ENCODE measurements at regions not wholly inside any gene's neighbourhood (a gene's known extent, or its start where the extent isn't known, plus 50 kb on each side); places are given as distances from the start of the nearest gene placed in this dataset.

- H3K4me3 ChIP-seq (ENCODE audit: low read length), result no peak overlapping the region
- peak; percentile 21 for DNase-seq (ENCODE audit: low read depth)
- TF ChIP-seq CTCF (conservative IDR thresholded peaks at IDR 0.05; ENCODE audit: low read depth, low read length), result no peak
Measured at GRCh38 chr11:91365986-91366585, 858.5 kb upstream of the FAT3 start.

- peak; percentile 30 for DNase-seq (ENCODE audit: low read depth)
- TF ChIP-seq CTCF (conservative IDR thresholded peaks at IDR 0.05; ENCODE audit: low read depth, low read length), result no peak
- no peak overlapping the region for H3K4me3 ChIP-seq (ENCODE audit: low read length)
Measured at GRCh38 chr11:91350931-91351330, 873.7 kb upstream of the FAT3 start.

GRCh38 chr11:91326751-91327150 lies 897.9 kb upstream of the FAT3 start:
- TF ChIP-seq CTCF (conservative IDR thresholded peaks at IDR 0.05; ENCODE audit: low read depth, low read length), result no peak
- DNase-seq (ENCODE audit: low read depth), result no peak
- no peak overlapping the region for H3K4me3 ChIP-seq (ENCODE audit: low read length)

GRCh38 chr11:91326280-91326679 lies 898.3 kb upstream of the FAT3 start:
- no peak for DNase-seq (ENCODE audit: low read depth)
- no peak overlapping the region for H3K4me3 ChIP-seq (ENCODE audit: low read length)
- no peak for TF ChIP-seq CTCF (conservative IDR thresholded peaks at IDR 0.05; ENCODE audit: low read depth, low read length)

GRCh38 chr11:91314521-91314920 lies 910.1 kb upstream of the FAT3 start:
- no peak overlapping the region for H3K4me3 ChIP-seq (ENCODE audit: low read length)
- no peak for DNase-seq (ENCODE audit: low read depth)
- TF ChIP-seq CTCF (conservative IDR thresholded peaks at IDR 0.05; ENCODE audit: low read depth, low read length), result no peak

GRCh38 chr11:91312541-91312940 lies 912.1 kb upstream of the FAT3 start:
- TF ChIP-seq CTCF (conservative IDR thresholded peaks at IDR 0.05; ENCODE audit: low read depth, low read length), result no peak
- no peak overlapping the region for H3K4me3 ChIP-seq (ENCODE audit: low read length)
- no peak for DNase-seq (ENCODE audit: low read depth)

- no peak overlapping the region for H3K4me3 ChIP-seq (ENCODE audit: low read length)
- no peak for TF ChIP-seq CTCF (conservative IDR thresholded peaks at IDR 0.05; ENCODE audit: low read depth, low read length)
- DNase-seq (ENCODE audit: low read depth), result peak; percentile 7
Measured at GRCh38 chr11:91310085-91310484, 914.5 kb upstream of the FAT3 start.

Data from retinal pigment epithelial cell (primary cell).